HepG2 (cell line): ENCODE measurements at regions not wholly inside any gene's neighbourhood (a gene's known extent, or its start where the extent isn't known, plus 50 kb on each side); places are given as distances from the start of the nearest gene placed in this dataset.

ENCODE experiments used
- CREB1 ChIP-seq, 2 experiments: fragments of 450-650 bp in 1 of 2; IDR thresholded peaks; 2 replicates each; pipeline ENCODE4 v1.6.1; 2016 to 2017; ENCODE audit warnings: control low read depth in 1 of 2, mild to moderate bottlenecking in 1 of 2, missing compliant biosample characterization in 1 of 2, missing genetic modification characterization in 1 of 2
- KAT7 ChIP-seq: IDR thresholded peaks from 2 replicates; pipeline ENCODE4 v1.6.1; 2018; ENCODE audit warnings: borderline replicate concordance, missing compliant biosample characterization
- SUZ12 ChIP-seq: fragments of 150-350 bp; IDR thresholded peaks from 2 replicates; pipeline ENCODE4 v1.6.1; 2014; ENCODE audit warnings: low read depth, low read length
- ZBTB8A ChIP-seq: sonication (generic); formaldehyde crosslinking; IDR thresholded peaks from 2 replicates; pipeline ENCODE4 v1.4.0; 2020; ENCODE audit warnings: mild to moderate bottlenecking, low read depth, missing genetic modification reagents, borderline replicate concordance
- ZFP37 ChIP-seq: sonication (generic); formaldehyde crosslinking; IDR thresholded peaks from 2 replicates; pipeline ENCODE4 v1.4.0; 2020; ENCODE audit warnings: missing genetic modification reagents, borderline replicate concordance
- TF ChIP-seq, protein P1 (sequence below): sonication (generic); formaldehyde crosslinking; IDR thresholded peaks from 2 replicates; pipeline ENCODE4 v1.5.0; 2020; ENCODE audit warnings: mild to moderate bottlenecking, missing genetic modification reagents, moderate library complexity

DNA sequence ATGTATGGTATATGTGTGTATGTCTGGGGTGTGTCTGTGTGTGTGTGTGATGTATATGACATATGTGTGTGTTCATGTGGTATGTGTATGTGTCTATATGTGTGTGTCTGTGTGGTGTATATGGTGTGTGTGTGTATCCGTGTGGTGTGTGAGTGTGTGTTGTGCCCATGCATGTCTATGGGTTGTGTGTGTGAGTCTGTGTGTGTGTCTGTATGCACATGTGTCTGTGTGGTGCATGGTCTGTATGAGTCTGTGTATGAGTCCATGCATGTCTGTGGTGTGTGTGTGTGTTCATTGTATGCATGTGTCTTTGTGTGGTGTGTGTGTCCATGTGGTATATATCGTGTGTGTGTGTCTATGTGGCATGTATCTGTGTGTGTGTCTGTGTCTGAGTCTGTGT is 168.1 kb upstream of the GSC start:
- TF ChIP-seq CREB1 (IDR thresholded peaks at IDR 0.05) = no peak
- no peak for TF ChIP-seq CREB1 (CRISPR knock-in tag; IDR thresholded peaks at IDR 0.05)
- no peak for TF ChIP-seq KAT7 (CRISPR knock-in tag)
- TF ChIP-seq ZFP37 = no peak
- TF ChIP-seq ZBTB8A (CRISPR knock-in tag) = no peak
- no peak for TF ChIP-seq SUZ12
- TF ChIP-seq, protein P1, sequence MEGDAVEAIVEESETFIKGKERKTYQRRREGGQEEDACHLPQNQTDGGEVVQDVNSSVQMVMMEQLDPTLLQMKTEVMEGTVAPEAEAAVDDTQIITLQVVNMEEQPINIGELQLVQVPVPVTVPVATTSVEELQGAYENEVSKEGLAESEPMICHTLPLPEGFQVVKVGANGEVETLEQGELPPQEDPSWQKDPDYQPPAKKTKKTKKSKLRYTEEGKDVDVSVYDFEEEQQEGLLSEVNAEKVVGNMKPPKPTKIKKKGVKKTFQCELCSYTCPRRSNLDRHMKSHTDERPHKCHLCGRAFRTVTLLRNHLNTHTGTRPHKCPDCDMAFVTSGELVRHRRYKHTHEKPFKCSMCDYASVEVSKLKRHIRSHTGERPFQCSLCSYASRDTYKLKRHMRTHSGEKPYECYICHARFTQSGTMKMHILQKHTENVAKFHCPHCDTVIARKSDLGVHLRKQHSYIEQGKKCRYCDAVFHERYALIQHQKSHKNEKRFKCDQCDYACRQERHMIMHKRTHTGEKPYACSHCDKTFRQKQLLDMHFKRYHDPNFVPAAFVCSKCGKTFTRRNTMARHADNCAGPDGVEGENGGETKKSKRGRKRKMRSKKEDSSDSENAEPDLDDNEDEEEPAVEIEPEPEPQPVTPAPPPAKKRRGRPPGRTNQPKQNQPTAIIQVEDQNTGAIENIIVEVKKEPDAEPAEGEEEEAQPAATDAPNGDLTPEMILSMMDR (CRISPR knock-in tag) = no peak
